ENCODE measurements at regions not wholly inside any gene's neighbourhood (a gene's known extent, or its start where the extent isn't known, plus 50 kb on each side); places are given as distances from the start of the nearest gene placed in this dataset.

GRCh38 chr1:239731082-239731748 is 344.8 kb downstream of the CHRM3 start:
- DNase-seq (ENCODE audit: low read depth, low spot score), result no peak
- Mint-ChIP-seq H3K27me3 (ENCODE audit: low read depth) (no peaks in the 10 kb centered on the region), H3K4me3 (no peak overlapping the region), H3K36me3 (ENCODE audit: low read depth) (no peaks in the 10 kb centered on the region), H3K9me3 (no peaks in the 10 kb centered on the region), H3K27ac (ENCODE audit: unreplicated experiment) (no peak overlapping the region), H3K4me1 (peaks cover 5% of the 10 kb centered on the region)
- no peak for TF ChIP-seq CTCF (conservative IDR thresholded peaks at IDR 0.05)

- H3K9me3 Mint-ChIP-seq, result no peaks in the 10 kb centered on the region
- no peaks in the 10 kb centered on the region for H3K36me3 Mint-ChIP-seq (ENCODE audit: low read depth)
- H3K27ac Mint-ChIP-seq (ENCODE audit: unreplicated experiment), result no peak overlapping the region
- H3K4me3 Mint-ChIP-seq, result no peak overlapping the region
- no peaks in the 10 kb centered on the region for H3K27me3 Mint-ChIP-seq (ENCODE audit: low read depth)
- DNase-seq (ENCODE audit: low read depth, low spot score), result no peak
- peaks cover 3% of the 10 kb centered on the region for H3K4me1 Mint-ChIP-seq
- no peak for TF ChIP-seq CTCF (conservative IDR thresholded peaks at IDR 0.05)
These were observed 346.4 kb downstream of the CHRM3 start for GRCh38 chr1:239732770-239733169.

- no peak for TF ChIP-seq CTCF (conservative IDR thresholded peaks at IDR 0.05)
- no peaks in the 10 kb centered on the region for H3K36me3 Mint-ChIP-seq (ENCODE audit: low read depth)
These were observed 347.6 kb downstream of the CHRM3 start for GRCh38 chr1:239733995-239734394.

GRCh38 chr1:239735111-239735510 is 348.7 kb downstream of the CHRM3 start:
- TF ChIP-seq CTCF (conservative IDR thresholded peaks at IDR 0.05), result no peak
- peaks cover 11% of the 10 kb centered on the region for H3K4me1 Mint-ChIP-seq
- DNase-seq (ENCODE audit: low read depth, low spot score), result no peak
- no peak overlapping the region for H3K27ac Mint-ChIP-seq (ENCODE audit: unreplicated experiment)
- H3K36me3 Mint-ChIP-seq (ENCODE audit: low read depth), result no peaks in the 10 kb centered on the region
- H3K27me3 Mint-ChIP-seq (ENCODE audit: low read depth), result peaks cover 2% of the 10 kb centered on the region
- H3K9me3 Mint-ChIP-seq, result peaks cover 3% of the 10 kb centered on the region
- no peak overlapping the region for H3K4me3 Mint-ChIP-seq

More at GRCh38 chr1:239733995-239734394, 347.6 kb downstream of the CHRM3 start:
- Mint-ChIP-seq H3K4me3 (no peak overlapping the region), H3K27me3 (ENCODE audit: low read depth) (peaks cover 2% of the 10 kb centered on the region), H3K27ac (ENCODE audit: unreplicated experiment) (no peak overlapping the region), H3K4me1 (peaks cover 3% of the 10 kb centered on the region), H3K9me3 (no peaks in the 10 kb centered on the region)
- DNase-seq (ENCODE audit: low read depth, low spot score), result no peak

GRCh38 chr1:239736479-239736878 is 350.1 kb downstream of the CHRM3 start:
- Mint-ChIP-seq H3K4me1 (peaks cover 11% of the 10 kb centered on the region), H3K27ac (ENCODE audit: unreplicated experiment) (no peak overlapping the region), H3K27me3 (ENCODE audit: low read depth) (peaks cover 2% of the 10 kb centered on the region), H3K9me3 (peaks cover 3% of the 10 kb centered on the region), H3K4me3 (no peak overlapping the region), H3K36me3 (ENCODE audit: low read depth) (no peaks in the 10 kb centered on the region)
- TF ChIP-seq CTCF (conservative IDR thresholded peaks at IDR 0.05), result no peak
- no peak for DNase-seq (ENCODE audit: low read depth, low spot score)
